ENCODE measurements at regions not wholly inside any gene's neighbourhood (a gene's known extent, or its start where the extent isn't known, plus 50 kb on each side); places are given as distances from the start of the nearest gene placed in this dataset.

DNA sequence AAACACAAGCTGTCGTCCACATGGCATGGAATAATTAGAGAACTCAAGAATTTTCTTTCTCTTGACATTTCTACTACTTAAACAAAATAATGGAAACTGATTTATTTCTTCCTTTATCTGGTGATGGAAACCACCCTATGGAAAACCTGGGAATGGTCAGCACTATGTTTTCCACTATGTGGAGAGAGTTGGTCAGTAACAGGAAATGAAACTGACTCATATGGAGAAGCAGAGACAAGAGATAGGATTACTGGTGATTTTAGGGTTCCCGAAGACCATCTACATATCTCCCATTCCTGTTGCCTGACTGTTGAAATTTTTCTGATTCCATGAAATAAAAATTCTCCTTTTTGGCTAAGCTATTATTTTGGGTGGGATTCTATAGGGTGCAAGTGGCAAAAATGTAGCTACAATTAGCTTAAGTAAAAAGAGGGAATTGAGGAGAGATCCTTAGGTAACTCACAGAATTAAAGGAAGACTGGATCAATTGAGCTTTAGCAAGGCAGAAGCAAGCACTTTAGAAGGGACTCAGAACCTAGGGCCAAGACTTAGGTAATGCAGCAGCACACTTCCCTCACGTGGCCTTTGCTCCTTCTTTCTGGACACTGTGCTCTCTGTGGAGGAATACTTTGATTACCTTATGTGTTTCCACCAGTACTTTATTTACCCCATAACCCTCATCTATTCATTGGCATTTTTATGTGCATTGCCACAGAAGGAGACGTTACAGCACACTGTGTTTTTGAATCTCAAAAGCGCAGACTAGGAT lies 89.6 kb downstream of the LEPR start:
- ATAC-seq (ENCODE audit: insufficient read depth, low FRiP score), result no peak
- Histone ChIP-seq H3K36me3 (ENCODE audit: control insufficient read depth in 4 of 4, insufficient read depth in 4 of 4, low read length in 4 of 4) (no peaks in the 10 kb centered on the region), H3K27ac (ENCODE audit: low read depth in 1 of 2, low read length in 1 of 2) (no peak overlapping the region), H3K4me1 (ENCODE audit: control insufficient read depth in 5 of 5, insufficient read depth in 5 of 5, low read length in 5 of 5) (peaks cover 0 to 3% (median 0%) of the 10 kb centered on the region in 5 donors), H3K9ac (ENCODE audit: insufficient read depth in 1 of 2, low read length in 2 of 2) (no peak overlapping the region), H3K4me3 (no peak overlapping the region), H3K27me3 (ENCODE audit: control insufficient read depth in 3 of 3, insufficient read depth in 3 of 3, low read length in 2 of 3) (no peaks in the 10 kb centered on the region), H3K9me3 (ENCODE audit: control insufficient read depth in 4 of 4, insufficient read depth in 3 of 4, low read length in 3 of 4) (peaks cover 0 to 2% (median 0%) of the 10 kb centered on the region in 4 donors)
- TF ChIP-seq, protein P1, sequence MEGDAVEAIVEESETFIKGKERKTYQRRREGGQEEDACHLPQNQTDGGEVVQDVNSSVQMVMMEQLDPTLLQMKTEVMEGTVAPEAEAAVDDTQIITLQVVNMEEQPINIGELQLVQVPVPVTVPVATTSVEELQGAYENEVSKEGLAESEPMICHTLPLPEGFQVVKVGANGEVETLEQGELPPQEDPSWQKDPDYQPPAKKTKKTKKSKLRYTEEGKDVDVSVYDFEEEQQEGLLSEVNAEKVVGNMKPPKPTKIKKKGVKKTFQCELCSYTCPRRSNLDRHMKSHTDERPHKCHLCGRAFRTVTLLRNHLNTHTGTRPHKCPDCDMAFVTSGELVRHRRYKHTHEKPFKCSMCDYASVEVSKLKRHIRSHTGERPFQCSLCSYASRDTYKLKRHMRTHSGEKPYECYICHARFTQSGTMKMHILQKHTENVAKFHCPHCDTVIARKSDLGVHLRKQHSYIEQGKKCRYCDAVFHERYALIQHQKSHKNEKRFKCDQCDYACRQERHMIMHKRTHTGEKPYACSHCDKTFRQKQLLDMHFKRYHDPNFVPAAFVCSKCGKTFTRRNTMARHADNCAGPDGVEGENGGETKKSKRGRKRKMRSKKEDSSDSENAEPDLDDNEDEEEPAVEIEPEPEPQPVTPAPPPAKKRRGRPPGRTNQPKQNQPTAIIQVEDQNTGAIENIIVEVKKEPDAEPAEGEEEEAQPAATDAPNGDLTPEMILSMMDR (IDR thresholded peaks at IDR 0.05; ENCODE audit: control extremely low read depth, extremely low read depth), result no peak
- whole genome bisulfite sequencing, 2 donors, result 84 to 90% methylated on average over 5 of the region's 5 CpGs
- no peak for DNase-seq

DNA sequence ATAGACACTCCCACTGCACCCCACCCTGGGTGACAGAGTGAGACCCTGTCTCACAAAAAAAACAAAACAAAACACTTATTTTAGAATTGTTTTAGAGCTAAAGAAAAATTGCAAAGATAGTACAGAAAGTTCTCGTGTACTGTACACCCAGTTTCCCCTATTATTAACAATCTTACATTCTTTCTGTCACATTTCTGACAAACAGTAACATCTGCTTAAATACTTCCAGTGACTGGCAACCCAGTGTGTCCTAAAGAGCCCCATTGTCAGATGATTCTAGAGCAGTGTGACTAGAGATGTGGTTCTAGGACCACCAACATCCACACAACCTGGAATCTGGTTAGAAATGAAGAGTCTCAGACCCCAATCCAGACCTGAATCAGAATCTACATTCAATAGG lies 90.5 kb downstream of the LEPR start:
- Histone ChIP-seq H3K27me3 (ENCODE audit: control insufficient read depth in 3 of 3, insufficient read depth in 3 of 3, low read length in 2 of 3) (no peaks in the 10 kb centered on the region), H3K4me3 (no peak overlapping the region), H3K36me3 (ENCODE audit: control insufficient read depth in 4 of 4, insufficient read depth in 4 of 4, low read length in 4 of 4) (no peaks in the 10 kb centered on the region), H3K9me3 (ENCODE audit: control insufficient read depth in 4 of 4, insufficient read depth in 3 of 4, low read length in 3 of 4) (peaks cover 0 to 2% (median 0%) of the 10 kb centered on the region in 4 donors), H3K9ac (ENCODE audit: insufficient read depth in 1 of 2, low read length in 2 of 2) (no peak overlapping the region), H3K27ac (ENCODE audit: low read depth in 1 of 2, low read length in 1 of 2) (no peak overlapping the region), H3K4me1 (ENCODE audit: control insufficient read depth in 5 of 5, insufficient read depth in 5 of 5, low read length in 5 of 5) (peaks cover 0 to 3% (median 0%) of the 10 kb centered on the region in 5 donors)
- no peak for DNase-seq
- ATAC-seq (ENCODE audit: insufficient read depth, low FRiP score), result no peak
- TF ChIP-seq, protein P1 (IDR thresholded peaks at IDR 0.05; ENCODE audit: control extremely low read depth, extremely low read depth), result no peak
- WGBS, 2 donors, result 83 to 94% methylated on average over 1 of the region's 1 CpG

DNA sequence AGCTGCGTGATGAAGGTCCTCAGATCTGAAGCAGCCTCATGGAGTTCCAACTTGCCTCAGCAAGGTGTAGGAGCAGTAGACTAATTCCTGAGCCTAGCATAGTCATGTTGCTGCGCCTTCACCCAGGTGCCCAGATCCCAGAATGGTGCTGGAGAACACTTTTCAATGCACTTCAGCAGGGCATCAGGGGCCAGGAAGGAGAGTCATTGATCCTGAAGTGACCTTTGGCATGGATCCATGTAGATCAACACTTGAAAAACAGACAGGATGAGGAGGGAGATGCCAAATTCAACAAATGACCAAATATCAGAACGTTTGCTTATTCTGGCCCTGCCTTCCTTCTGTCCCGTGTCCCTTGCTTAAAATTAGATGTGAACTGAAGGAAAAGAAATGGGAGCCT lies 91.9 kb downstream of the LEPR start:
- Histone ChIP-seq H3K4me1 (ENCODE audit: control insufficient read depth in 5 of 5, insufficient read depth in 5 of 5, low read length in 5 of 5) (peaks cover 0 to 3% (median 0%) of the 10 kb centered on the region in 5 donors), H3K9ac (ENCODE audit: insufficient read depth in 1 of 2, low read length in 2 of 2) (no peak overlapping the region), H3K36me3 (ENCODE audit: control insufficient read depth in 4 of 4, insufficient read depth in 4 of 4, low read length in 4 of 4) (no peaks in the 10 kb centered on the region), H3K9me3 (ENCODE audit: control insufficient read depth in 4 of 4, insufficient read depth in 3 of 4, low read length in 3 of 4) (peaks cover 0 to 2% (median 0%) of the 10 kb centered on the region in 4 donors), H3K4me3 (no peak overlapping the region), H3K27me3 (ENCODE audit: control insufficient read depth in 3 of 3, insufficient read depth in 3 of 3, low read length in 2 of 3) (no peaks in the 10 kb centered on the region), H3K27ac (ENCODE audit: low read depth in 1 of 2, low read length in 1 of 2) (no peak overlapping the region)
- DNase-seq, result no peak
- ATAC-seq (ENCODE audit: insufficient read depth, low FRiP score), result no peak
- WGBS, 2 donors, result 62 to 73% methylated on average over 4 of the region's 4 CpGs
- TF ChIP-seq, protein P1 (IDR thresholded peaks at IDR 0.05; ENCODE audit: control extremely low read depth, extremely low read depth), result no peak
